Duodenal mucosa (tissue), 2 donors: ENCODE measurements at regions not wholly inside any gene's neighbourhood (a gene's known extent, or its start where the extent isn't known, plus 50 kb on each side); places are given as distances from the start of the nearest gene placed in this dataset.

ENCODE experiments used
- H3K27ac ChIP-seq: one replicate; pipeline ENCODE4 v1.7.0; 2013; ENCODE audit warnings: low read depth, low read length
- H3K27me3 ChIP-seq, 2 donors: one replicate each; pipeline ENCODE4 v1.7.0; 2013; ENCODE audit warnings: low read length in 2 of 2, control low read depth in 1 of 2; ENCODE audit not compliant: insufficient read depth in 2 of 2, control insufficient read depth in 1 of 2
- H3K36me3 ChIP-seq, 2 donors: one replicate each; pipeline ENCODE4 v1.7.0; 2013; ENCODE audit warnings: low read length in 2 of 2, control low read depth in 1 of 2; ENCODE audit not compliant: insufficient read depth in 2 of 2, control insufficient read depth in 1 of 2
- H3K4me1 ChIP-seq, 2 donors: one replicate each; pipeline ENCODE4 v1.7.0; 2013; ENCODE audit warnings: low read length in 2 of 2, control low read depth in 1 of 2; ENCODE audit not compliant: insufficient read depth in 2 of 2, control insufficient read depth in 1 of 2
- H3K4me3 ChIP-seq, 2 donors: one replicate each; pipeline ENCODE4 v1.7.0; 2013; ENCODE audit warnings: low read length in 2 of 2, low read depth in 1 of 2
- H3K9ac ChIP-seq, 2 donors: one replicate each; pipeline ENCODE4 v1.7.0; 2013; ENCODE audit warnings: low read length in 2 of 2, low read depth in 1 of 2
- H3K9me3 ChIP-seq, 2 donors: one replicate each; pipeline ENCODE4 v1.7.0; 2013; ENCODE audit warnings: low read length in 2 of 2, control low read depth in 1 of 2; ENCODE audit not compliant: control insufficient read depth in 1 of 2

DNA sequence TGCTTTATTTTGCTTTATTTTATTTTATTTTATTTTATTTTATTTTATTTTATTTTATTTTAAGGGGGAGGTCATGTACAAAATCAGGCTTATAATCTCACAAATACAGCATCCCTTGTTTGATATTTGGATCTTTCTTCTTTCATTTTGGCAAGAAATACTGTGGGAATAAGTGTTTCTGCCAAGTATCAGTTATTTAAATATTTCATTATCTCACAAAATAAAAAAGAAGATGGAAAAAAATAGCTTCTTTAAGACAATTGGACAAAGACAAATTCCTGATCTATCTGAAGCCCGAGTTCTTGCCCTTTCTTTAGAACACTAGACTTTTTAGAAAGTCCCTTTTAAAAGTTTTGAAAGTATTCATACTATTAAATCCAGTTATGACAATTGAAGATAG is 560.5 kb upstream of the ZEB2 start:
- Histone ChIP-seq H3K36me3 (no peaks in the 10 kb centered on the region), H3K27me3 (no peaks in the 10 kb centered on the region), H3K9me3 (no peaks in the 10 kb centered on the region), H3K4me1 (no peaks in the 10 kb centered on the region), H3K27ac (no peak overlapping the region), H3K9ac (no peak overlapping the region), H3K4me3 (no peak overlapping the region)

DNA sequence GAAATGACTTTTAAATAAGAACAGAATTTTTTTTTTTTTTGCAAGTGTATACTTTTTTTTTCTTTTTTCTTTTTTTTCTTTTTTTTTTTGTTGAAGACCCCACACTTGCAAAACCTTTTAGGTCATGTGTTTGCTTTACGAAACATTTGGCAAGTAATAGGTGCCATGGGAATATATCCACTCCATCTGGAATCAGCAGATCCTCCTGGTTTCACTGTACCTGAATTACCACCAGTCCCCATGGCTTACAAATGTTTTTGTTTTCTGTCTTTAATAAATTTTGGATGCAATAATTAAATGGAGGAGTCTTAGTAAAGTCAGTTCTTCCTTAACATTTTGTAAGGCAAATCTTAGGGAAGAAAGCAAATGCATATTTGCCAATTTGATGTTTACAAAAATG is 559.7 kb upstream of the ZEB2 start:
- Histone ChIP-seq H3K4me3 (no peak overlapping the region), H3K9me3 (no peaks in the 10 kb centered on the region), H3K27ac (no peak overlapping the region), H3K27me3 (no peaks in the 10 kb centered on the region), H3K4me1 (no peaks in the 10 kb centered on the region), H3K36me3 (no peaks in the 10 kb centered on the region), H3K9ac (no peak overlapping the region)

DNA sequence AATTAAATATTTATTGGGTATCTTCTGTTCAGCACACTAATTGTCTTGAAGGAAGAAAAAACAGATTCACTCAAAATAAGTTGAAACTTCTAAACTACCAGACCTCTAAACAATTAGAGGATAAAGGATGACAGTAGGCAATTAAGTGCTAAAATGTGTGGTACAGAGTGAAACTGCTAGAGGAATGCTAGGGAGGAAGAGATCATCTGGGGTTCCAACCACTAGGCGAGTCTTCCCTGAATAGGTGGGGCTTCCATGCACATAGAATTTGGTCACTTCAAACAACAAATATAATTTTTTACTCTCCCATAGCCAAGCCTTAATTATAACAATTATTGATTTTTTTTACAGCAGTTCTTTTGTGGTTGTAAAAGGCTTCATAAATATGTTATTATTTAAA is 559.0 kb upstream of the ZEB2 start:
- no peaks in the 10 kb centered on the region for H3K9me3 ChIP-seq
- no peak overlapping the region for H3K27ac ChIP-seq
- no peaks in the 10 kb centered on the region for H3K27me3 ChIP-seq
- no peak overlapping the region for H3K4me3 ChIP-seq
- no peaks in the 10 kb centered on the region for H3K4me1 ChIP-seq
- no peak overlapping the region for H3K9ac ChIP-seq
- H3K36me3 ChIP-seq: no peaks in the 10 kb centered on the region

DNA sequence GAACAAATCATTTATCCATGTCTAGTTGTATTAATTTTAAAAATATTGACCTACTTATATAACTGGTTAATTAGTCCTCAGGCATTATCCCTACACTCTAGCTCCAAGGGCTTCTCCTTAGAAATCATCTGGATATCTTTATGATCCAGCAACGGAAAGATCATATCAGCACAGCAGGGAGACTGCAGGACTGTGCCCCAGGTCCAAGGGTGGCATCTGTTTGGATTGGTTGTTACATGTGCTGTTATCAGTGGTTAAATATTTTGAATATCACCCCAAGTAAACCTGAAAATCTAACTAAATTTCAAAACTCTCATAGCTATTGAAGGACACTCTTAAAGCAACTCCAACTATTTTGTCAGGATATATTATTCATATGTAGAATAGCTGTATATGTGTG is 556.2 kb upstream of the ZEB2 start:
- Histone ChIP-seq H3K9me3 (no peaks in the 10 kb centered on the region), H3K27me3 (no peaks in the 10 kb centered on the region), H3K9ac (no peak overlapping the region), H3K36me3 (no peaks in the 10 kb centered on the region), H3K4me1 (no peaks in the 10 kb centered on the region), H3K4me3 (no peak overlapping the region), H3K27ac (no peak overlapping the region)

DNA sequence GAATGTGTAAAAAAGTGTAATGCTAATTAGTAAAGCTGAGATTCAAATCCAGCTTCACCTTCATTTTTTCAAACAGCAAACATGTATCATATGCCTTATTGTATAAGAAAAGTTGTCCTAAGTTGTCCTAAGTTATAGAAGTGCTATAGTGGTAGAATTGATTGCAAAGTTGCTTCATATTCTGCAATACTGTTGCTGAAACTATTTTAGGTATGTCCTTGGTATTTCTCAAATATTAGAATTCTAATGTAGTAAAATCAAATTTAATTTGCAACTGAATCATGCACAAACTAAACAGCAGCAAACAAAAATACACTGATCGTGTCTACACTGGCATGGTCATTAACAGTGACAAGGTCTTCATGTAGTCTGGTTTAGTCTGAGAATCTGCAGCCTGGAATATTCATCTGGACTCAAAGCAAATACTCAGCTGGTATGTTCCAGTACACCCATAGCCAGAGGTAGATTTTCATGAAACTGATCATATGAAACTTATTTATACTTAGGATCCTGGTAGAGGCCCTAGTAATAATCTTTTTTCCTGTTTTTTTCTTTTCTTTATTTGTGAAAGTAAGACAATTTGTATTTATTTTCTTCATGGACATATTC is 555.6 kb upstream of the ZEB2 start:
- H3K9me3 ChIP-seq: no peaks in the 10 kb centered on the region
- no peaks in the 10 kb centered on the region for H3K4me1 ChIP-seq
- no peaks in the 10 kb centered on the region for H3K36me3 ChIP-seq
- H3K27me3 ChIP-seq: no peaks in the 10 kb centered on the region
- H3K9ac ChIP-seq: no peak overlapping the region
- H3K27ac ChIP-seq: no peak overlapping the region
- no peak overlapping the region for H3K4me3 ChIP-seq

DNA sequence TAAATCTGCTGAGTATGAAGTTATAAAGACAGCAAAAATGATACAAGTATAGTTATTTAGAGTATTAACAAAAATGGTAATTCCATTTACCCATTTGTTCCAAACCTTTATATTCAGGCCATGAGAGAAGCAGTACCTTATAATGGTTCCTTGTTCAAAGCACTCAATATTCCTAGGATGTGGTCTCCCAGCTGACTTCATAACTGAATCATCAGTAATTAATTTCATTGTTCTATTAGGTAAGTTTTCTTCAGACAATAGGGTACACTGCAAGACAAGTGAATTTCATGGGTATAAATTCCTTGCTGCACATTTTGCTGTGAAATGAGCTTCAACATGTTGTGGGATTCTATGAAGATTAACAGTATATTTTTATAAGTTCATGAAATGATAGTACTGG is 550.8 kb upstream of the ZEB2 start:
- H3K4me3 ChIP-seq: no peak overlapping the region
- no peak overlapping the region for H3K9ac ChIP-seq
- H3K27ac ChIP-seq: no peak overlapping the region
- H3K4me1 ChIP-seq: no peaks in the 10 kb centered on the region
- H3K9me3 ChIP-seq: peaks cover 0 to 1% of the 10 kb centered on the region in 2 donors
- no peaks in the 10 kb centered on the region for H3K36me3 ChIP-seq
- no peaks in the 10 kb centered on the region for H3K27me3 ChIP-seq

DNA sequence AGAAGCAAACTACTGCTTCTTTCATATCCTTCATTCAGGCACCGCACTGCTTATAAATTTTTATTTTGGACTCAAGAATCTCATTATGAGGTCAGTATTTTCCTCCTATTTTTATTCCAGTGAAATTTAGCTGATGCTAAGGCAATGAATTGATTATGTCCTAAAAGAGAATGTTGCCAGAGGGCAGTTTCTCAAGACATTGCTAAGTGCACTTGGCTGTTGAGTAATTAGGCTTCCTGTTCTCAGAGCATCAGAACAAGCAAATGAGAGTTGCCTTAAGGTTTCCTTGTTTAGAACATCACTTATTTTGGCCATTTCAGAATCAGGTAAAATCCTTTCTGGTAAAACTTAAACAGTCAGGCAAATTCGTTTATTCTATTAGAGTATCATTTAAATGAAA is 548.6 kb upstream of the ZEB2 start:
- Histone ChIP-seq H3K27ac (no peak overlapping the region), H3K4me3 (no peak overlapping the region), H3K9me3 (peaks cover 0 to 1% of the 10 kb centered on the region in 2 donors), H3K4me1 (no peaks in the 10 kb centered on the region), H3K27me3 (no peaks in the 10 kb centered on the region), H3K36me3 (no peaks in the 10 kb centered on the region), H3K9ac (no peak overlapping the region)

DNA sequence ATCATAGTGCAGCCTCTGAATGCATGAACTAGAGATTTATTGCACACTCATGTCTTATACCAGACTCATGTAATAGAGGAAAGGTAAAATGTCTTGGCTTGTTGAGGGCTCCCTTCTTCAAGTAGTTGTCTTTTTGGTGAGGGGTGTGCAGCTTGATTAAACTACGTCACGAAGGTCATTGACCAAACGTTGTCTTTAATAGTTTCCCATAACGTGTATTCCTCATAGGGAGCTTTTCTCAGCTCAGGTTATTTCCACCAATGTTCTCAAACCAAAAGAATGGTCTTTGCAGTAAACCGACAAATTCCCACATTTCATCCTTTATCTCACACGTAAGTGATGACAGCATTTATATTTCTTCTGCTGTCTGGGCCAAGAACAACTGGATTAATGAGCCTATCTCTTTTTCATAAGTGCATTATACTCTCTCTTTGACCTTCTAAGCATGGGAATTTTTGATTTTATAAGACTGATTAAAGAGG is 547.7 kb upstream of the ZEB2 start:
- Histone ChIP-seq H3K9ac (no peak overlapping the region), H3K27ac (no peak overlapping the region), H3K36me3 (no peaks in the 10 kb centered on the region)

DNA sequence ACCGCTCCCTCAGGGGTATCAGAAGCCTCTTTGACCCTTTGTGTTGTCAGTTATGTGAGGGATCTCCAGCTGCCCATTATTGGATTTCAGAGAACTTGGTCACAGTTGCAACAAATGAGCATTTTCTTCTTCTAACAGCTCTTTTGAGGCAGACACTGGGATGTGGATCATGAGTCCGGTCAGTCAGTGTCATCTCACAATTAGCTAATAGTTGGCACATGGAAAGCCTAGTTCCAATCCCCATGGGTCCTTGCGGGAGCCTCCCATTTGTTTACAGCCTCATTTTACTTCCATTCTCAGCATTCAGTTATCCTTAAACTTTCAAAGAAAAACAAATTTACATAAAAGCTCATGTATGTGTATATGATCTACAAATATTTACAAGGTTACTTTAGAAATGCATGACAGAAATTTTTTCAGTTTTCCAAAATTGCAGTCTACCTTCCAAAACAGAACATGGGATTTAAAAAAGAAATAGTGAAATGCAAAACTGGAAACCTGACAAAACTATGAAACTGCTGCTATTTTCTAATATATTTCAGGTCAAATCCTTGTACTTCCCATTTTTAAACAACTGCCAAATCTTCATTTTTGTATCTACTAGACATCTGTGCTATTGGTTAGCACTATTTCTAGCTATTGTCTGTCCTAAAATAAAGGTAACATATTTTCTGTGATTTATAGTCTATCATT is 547.1 kb upstream of the ZEB2 start:
- no peaks in the 10 kb centered on the region for H3K27me3 ChIP-seq
- H3K36me3 ChIP-seq: no peaks in the 10 kb centered on the region
- no peak overlapping the region for H3K27ac ChIP-seq
- peaks cover 0 to 1% of the 10 kb centered on the region in 2 donors for H3K9me3 ChIP-seq
- H3K4me1 ChIP-seq: no peaks in the 10 kb centered on the region
- H3K4me3 ChIP-seq: no peak overlapping the region
- no peak overlapping the region for H3K9ac ChIP-seq

More for the DNA sequence above, 547.7 kb upstream of the ZEB2 start:
- Histone ChIP-seq H3K27me3 (no peaks in the 10 kb centered on the region), H3K4me3 (no peak overlapping the region), H3K4me1 (no peaks in the 10 kb centered on the region), H3K9me3 (peaks cover 0 to 1% of the 10 kb centered on the region in 2 donors)

DNA sequence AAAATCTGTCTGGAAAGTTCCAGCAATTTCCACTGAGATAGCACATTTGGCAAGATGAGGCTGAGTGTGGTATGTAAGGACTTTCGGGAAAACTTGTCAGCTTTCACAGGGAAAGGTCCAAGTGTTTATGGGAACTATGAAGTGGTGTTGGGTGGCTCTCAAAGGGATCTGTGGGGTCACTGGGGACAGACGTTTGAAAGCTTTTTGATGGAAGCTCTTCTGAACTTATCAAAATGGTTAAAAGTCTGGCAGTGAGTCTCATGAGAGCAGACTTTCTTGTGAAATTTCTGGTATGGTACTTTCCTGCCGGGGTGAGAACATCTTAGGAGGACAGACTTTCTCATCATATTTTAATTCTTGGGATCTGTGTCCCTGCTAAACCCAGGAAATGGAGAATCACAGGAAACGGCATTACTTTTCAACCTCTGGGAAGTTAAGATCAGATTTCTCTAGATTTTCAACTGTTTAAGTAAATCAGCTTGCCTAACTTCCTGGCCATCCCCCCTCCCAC is 546.3 kb upstream of the ZEB2 start:
- Histone ChIP-seq H3K4me1 (no peaks in the 10 kb centered on the region), H3K9ac (no peak overlapping the region), H3K4me3 (no peak overlapping the region), H3K27me3 (no peaks in the 10 kb centered on the region), H3K9me3 (peaks cover 0 to 1% of the 10 kb centered on the region in 2 donors), H3K27ac (no peak overlapping the region), H3K36me3 (no peaks in the 10 kb centered on the region)
